ENCODE measurements at regions not wholly inside any gene's neighbourhood (a gene's known extent, or its start where the extent isn't known, plus 50 kb on each side); places are given as distances from the start of the nearest gene placed in this dataset.

DNA sequence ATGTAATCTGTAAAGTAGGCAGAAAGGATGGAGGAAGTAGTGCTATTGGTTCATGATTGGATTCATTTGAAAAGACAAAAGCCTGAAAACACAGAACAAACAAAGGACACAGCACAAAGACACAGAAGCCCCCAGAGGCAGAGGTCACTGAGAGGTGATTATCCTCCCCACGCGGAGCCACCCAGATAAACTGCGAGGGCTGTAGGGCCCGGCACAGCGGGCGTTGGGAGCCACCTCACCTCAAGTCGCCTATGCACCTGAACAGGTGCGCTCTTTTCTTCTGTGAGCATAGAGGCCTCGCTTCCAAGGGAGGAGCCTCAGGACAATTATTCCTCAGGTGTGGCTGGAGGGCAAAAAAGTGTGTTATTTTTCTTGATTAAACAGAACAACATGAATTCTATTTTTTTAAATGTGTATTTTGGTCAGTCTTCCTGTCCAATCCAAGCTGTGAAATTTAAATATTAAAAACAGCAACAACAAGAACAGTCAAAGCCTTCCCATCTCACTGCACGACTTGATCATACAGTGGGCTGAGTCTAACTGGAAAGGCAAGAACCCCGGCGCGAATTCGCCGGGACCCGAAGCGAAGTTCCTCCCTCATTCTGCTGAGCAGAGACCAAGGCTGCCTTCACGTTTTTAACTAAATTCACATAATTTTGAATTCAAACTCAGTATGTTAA, 205.3 kb downstream of the THBS2 start:
- DNase-seq: no peak
- ChIA-PET CTCF (no interaction called here), POLR2A (no interaction called here)
- Mint-ChIP-seq H3K9me3 (ENCODE audit: low read depth) (no peaks in the 10 kb centered on the region), H3K4me3 (no peak overlapping the region), H3K27me3 (peaks cover 9% of the 10 kb centered on the region), H3K36me3 (ENCODE audit: low read depth) (no peaks in the 10 kb centered on the region), H3K4me1 (no peaks in the 10 kb centered on the region), H3K27ac (no peak overlapping the region)
- ATAC-seq: no peak
- intact Hi-C loops (cut with DNase I, micrococcal nuclease): no loop called here

DNA sequence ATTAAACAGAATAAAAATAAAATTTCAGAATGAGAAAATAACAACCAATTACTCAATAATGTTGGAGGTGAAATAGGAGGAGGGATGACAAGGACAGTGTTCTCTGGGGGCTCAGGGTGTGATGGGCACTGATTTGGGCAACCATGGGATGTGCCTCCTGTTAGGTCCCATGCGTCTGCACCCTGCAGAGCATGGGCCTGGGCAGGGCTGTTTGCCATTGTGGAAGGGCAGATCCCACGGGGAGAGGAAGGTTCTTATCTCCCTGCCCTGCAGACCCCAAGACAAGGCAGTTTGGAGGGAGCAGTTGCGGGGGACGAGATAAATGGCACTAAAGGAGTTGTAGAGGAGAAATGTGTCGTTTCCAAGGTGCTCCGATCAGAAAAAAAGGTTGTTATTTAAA, 206.3 kb downstream of the THBS2 start:
- no peaks in the 10 kb centered on the region for H3K9me3 Mint-ChIP-seq (ENCODE audit: low read depth)
- intact Hi-C loops (cut with DNase I, micrococcal nuclease): no loop called here
- no peak overlapping the region for H3K27ac Mint-ChIP-seq
- CTCF ChIA-PET: no interaction called here
- no peak overlapping the region for H3K4me3 Mint-ChIP-seq
- POLR2A ChIA-PET: no interaction called here
- no peaks in the 10 kb centered on the region for H3K36me3 Mint-ChIP-seq (ENCODE audit: low read depth)
- peaks cover 9% of the 10 kb centered on the region for H3K27me3 Mint-ChIP-seq
- no peaks in the 10 kb centered on the region for H3K4me1 Mint-ChIP-seq
- DNase-seq (no peak), ATAC-seq (no peak)

DNA sequence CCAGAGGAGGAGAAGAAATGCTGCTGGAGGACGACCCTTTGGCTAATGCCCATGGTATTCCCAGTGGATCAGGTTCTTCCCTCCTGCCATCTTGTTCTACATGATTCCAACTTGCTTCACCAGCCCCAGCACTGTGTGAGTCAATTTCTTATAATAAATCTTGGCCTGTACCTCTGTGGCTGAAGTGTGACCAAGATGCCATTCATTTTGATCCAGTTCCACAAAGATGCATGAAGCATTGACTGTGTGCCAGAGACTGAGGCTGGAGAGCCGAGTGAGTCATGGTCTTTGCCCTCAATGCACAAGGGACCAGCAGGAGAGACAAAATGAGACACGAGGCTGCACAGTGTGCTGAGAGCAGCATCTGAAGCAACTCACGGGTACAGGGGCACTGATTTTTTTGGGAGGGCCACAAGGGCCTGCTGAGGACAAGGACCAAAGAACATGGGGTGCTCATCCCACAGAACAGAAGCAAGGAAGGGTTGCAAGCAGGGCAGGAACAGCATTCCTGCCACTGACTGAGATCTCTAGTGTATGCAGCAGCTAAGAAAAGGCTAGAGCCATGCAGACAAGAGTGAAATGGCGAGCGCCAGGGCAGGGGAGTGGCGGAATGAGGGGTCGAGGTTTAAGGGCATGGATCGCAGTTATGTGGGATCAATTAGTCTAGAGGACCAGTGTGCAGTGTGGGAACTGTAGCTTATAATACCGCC, 207.0 kb downstream of the THBS2 start:
- intact Hi-C loops (cut with DNase I, micrococcal nuclease): no loop called here
- POLR2A ChIA-PET: no interaction called here
- H3K27me3 Mint-ChIP-seq: peaks cover 7% of the 10 kb centered on the region
- no peaks in the 10 kb centered on the region for H3K9me3 Mint-ChIP-seq (ENCODE audit: low read depth)
- H3K27ac Mint-ChIP-seq: no peak overlapping the region
- DNase-seq: no peak
- ATAC-seq: no peak
- CTCF ChIA-PET: no interaction called here
- no peaks in the 10 kb centered on the region for H3K36me3 Mint-ChIP-seq (ENCODE audit: low read depth)
- H3K4me1 Mint-ChIP-seq: no peaks in the 10 kb centered on the region
- no peak overlapping the region for H3K4me3 Mint-ChIP-seq

DNA sequence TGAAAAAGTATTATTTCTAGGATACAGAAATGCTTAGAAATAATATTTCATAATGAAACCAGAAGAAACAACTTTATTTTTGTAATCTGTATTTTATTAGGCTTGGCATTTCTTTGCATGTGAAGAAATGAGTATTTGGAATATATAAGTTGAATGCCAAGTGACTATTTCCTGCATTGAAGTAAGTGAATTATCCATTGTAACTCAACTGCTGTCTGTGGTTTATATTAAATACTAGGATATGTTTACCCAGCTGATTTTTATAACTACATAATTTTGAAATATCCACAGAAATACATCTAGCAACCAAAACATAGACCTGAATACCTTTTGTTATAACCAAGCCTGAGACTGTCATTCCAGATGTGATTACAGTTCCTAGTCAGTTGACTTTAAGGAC, 207.6 kb downstream of the THBS2 start:
- ChIA-PET POLR2A (no interaction called here), CTCF (no interaction called here)
- H3K4me1 Mint-ChIP-seq: no peaks in the 10 kb centered on the region
- H3K4me3 Mint-ChIP-seq: no peak overlapping the region
- H3K27ac Mint-ChIP-seq: no peak overlapping the region
- no peaks in the 10 kb centered on the region for H3K36me3 Mint-ChIP-seq (ENCODE audit: low read depth)
- intact Hi-C loops (cut with DNase I, micrococcal nuclease): no loop called here
- H3K9me3 Mint-ChIP-seq (ENCODE audit: low read depth): no peaks in the 10 kb centered on the region
- H3K27me3 Mint-ChIP-seq: peaks cover under 1% of the 10 kb centered on the region
- ATAC-seq: no peak
- no peak for DNase-seq

DNA sequence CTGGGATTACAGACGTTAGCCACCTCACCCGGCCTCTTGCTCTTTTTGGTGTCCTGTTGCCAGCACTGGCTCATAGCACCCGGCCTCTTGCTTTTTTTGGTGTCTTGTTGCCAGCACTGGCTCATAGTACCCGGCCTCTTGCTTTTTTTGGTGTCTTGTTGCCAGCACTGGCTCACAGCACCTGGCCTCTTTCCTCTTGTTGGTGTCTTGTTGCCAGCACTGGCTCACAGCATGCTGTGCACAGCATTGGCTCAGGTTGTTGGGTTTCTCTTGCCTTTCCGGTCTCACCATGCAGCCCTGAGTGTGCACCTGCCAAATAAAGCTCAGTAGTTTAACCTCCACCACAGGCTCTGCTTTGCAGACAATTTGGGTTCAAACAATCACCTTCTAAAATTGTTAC, 208.2 kb downstream of the THBS2 start:
- Mint-ChIP-seq H3K36me3 (ENCODE audit: low read depth) (no peaks in the 10 kb centered on the region), H3K9me3 (ENCODE audit: low read depth) (no peaks in the 10 kb centered on the region), H3K4me3 (no peak overlapping the region), H3K27me3 (no peaks in the 10 kb centered on the region), H3K27ac (no peak overlapping the region), H3K4me1 (no peaks in the 10 kb centered on the region)
- ATAC-seq (no peak), DNase-seq (no peak)
- ChIA-PET CTCF (no interaction called here), POLR2A (no interaction called here)
- intact Hi-C loops (cut with DNase I, micrococcal nuclease): no loop called here

DNA sequence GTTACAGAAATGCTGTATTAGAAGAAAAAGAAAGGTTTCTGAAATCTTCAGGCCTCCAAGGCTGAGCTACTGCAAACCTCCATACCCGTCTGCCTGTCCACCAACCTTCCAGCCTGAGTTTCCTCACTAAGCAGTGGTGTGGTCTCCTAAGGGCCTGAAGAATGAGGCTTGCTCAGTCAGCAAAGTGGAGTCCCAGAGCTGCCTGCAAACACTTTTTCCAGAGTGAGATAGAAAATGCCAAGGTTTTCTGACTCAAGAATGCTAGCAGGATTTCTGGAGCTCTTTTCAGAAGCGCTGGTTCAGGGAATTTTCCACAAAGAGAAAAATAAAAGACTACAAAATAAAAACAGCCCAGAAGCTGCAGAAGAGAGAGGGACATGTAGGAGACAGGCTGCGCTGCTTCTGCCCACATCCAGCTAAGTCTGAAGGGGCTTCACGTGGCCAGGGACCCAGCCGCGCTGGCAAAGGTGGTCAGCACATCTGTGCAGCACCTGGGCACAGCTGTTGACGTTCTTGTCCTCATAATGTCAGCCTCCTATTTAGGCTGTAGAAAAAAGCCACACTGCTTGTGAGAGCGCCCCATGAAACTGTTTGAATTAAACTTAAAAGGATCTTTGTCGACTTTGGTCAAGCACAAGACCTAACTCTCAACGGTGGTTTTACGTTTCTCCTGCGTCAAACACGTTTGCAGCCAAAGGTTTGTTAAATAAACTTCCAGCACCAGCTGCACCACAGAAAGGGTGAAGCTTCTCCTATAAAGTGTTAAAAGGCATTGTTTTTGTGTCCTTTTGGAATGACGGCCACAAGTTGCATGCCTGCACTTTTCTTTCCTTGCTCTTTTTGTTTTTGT, 209.0 kb downstream of the THBS2 start:
- Mint-ChIP-seq H3K4me1 (no peaks in the 10 kb centered on the region), H3K9me3 (ENCODE audit: low read depth) (no peaks in the 10 kb centered on the region), H3K36me3 (ENCODE audit: low read depth) (no peaks in the 10 kb centered on the region), H3K27ac (no peak overlapping the region), H3K27me3 (no peaks in the 10 kb centered on the region), H3K4me3 (no peak overlapping the region)
- ChIA-PET CTCF (interaction anchor here (0.7 to 1.5 kb wide), 2 partner anchors 11 to 582 kb away, joined by 3 read pairs; no protein-coding TSS in a partner anchor), POLR2A (no interaction called here)
- ATAC-seq: no peak
- intact Hi-C loops (cut with DNase I, micrococcal nuclease): no loop called here
- DNase-seq: no peak

DNA sequence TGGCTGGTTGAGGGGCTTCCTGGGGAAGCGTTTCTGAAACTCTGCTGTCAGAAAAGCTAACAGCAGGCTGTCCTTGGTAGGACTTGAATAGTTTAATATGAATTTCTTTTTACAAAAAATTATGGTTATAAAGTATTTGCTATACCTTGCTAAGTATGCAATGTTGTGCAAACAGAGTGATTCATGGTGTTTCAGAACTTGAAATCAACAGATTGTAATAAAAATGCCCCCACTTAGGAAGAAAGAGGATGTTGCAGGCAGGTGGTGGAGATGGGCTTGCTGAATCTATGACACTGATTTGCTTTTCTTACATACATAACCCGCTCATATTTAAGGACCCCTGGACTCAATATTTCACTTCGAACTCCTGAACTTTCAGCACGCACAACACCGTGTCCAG, 211.6 kb downstream of the THBS2 start:
- Mint-ChIP-seq H3K4me1 (no peaks in the 10 kb centered on the region), H3K4me3 (no peak overlapping the region), H3K9me3 (ENCODE audit: low read depth) (no peaks in the 10 kb centered on the region), H3K27me3 (peaks cover 2% of the 10 kb centered on the region), H3K27ac (no peak overlapping the region), H3K36me3 (ENCODE audit: low read depth) (no peaks in the 10 kb centered on the region)
- ChIA-PET CTCF (no interaction called here), POLR2A (no interaction called here)
- ATAC-seq: no peak
- DNase-seq: no peak
- intact Hi-C loops (cut with DNase I, micrococcal nuclease): no loop called here

DNA sequence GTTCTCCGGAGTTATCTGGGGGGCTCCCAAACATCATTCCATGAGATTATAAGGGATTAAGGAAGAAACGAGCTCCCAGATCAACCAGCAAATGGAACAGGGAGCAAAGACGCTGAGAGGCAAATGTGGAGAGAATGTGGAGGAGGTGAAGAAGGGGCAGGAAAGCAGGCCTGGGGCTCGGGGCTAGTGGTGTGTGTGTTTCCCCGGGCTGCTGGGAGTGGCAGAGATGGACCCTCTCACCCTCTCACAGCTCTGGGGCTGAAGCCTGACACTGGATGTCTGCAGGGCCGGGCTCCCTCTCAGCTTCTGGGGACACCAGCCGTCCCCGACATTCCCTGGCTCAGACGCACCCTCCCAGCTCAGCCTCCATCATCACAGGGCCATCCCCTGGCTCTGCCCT, 212.6 kb downstream of the THBS2 start:
- H3K27me3 Mint-ChIP-seq: peaks cover 2% of the 10 kb centered on the region
- ATAC-seq (no peak), DNase-seq (no peak)
- intact Hi-C loops (cut with DNase I, micrococcal nuclease): no loop called here
- H3K27ac Mint-ChIP-seq: no peak overlapping the region
- ChIA-PET POLR2A (no interaction called here), CTCF (no interaction called here)
- H3K4me1 Mint-ChIP-seq: no peaks in the 10 kb centered on the region
- H3K9me3 Mint-ChIP-seq (ENCODE audit: low read depth): peaks cover 2% of the 10 kb centered on the region
- no peaks in the 10 kb centered on the region for H3K36me3 Mint-ChIP-seq (ENCODE audit: low read depth)
- H3K4me3 Mint-ChIP-seq: no peak overlapping the region

DNA sequence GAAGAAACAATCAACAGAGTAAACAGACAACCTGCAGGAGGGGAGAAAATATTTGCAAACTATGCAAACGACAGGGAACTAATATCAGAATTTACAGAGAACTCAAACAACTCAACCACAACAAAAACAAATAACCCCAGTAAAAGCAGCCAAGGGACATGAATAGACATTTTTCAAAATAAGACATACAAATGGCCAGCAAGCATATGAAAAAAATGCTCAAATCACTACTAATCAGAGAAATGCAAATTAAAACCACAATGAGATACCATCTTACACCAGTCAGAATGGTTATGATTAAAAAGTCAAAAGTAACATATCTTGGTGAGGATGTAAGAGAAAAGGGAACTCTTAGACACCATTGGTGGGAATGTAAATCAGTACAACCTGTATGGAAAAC, 215.0 kb downstream of the THBS2 start:
- H3K4me1 Mint-ChIP-seq: no peaks in the 10 kb centered on the region
- POLR2A ChIA-PET: no interaction called here
- no peak overlapping the region for H3K4me3 Mint-ChIP-seq
- CTCF ChIA-PET: no interaction called here
- H3K36me3 Mint-ChIP-seq (ENCODE audit: low read depth): no peaks in the 10 kb centered on the region
- intact Hi-C loops (cut with DNase I, micrococcal nuclease): no loop called here
- ATAC-seq: no peak
- H3K9me3 Mint-ChIP-seq (ENCODE audit: low read depth): peaks cover 2% of the 10 kb centered on the region
- peaks cover 2% of the 10 kb centered on the region for H3K27me3 Mint-ChIP-seq
- no peak for DNase-seq
- H3K27ac Mint-ChIP-seq: no peak overlapping the region

DNA sequence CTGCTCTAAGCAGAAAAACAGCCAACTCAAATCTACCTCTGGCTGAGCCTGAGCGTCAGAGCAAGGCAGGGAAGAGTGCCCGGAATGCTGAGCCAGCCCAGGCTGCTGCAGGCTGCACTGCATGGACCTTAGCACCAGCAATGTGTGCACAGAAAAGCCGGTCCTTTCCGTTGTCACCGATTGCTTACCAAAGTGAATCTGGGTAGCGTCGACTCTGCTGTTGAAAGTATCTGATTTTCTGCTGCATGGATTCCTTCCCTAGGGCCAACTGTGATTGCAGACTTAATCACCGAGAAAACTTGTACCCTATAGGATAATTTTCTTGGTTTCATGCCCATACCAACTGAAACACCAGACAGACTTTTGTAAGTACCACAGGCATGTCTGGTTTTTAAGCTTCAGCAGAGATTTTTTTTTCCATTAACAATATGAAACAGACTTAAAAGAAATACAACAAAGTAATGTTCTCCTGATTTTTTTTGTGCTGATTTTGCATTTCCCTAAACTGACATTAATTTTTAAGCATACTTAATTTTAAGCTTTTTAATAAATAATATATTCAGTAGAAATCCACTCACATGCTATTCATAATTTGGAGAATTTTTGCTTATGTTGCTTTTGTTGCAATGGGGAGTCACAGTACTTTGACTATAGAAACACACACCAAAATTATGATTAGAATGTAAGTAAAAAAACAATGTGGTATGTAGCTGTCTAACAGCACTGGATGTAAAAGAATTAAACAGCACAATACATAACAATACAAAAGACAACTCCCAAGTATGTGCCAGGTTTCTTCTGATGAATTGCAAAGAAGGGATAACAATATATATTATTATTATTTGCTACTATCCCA, 218.0 kb downstream of the THBS2 start:
- peaks cover 8% of the 10 kb centered on the region for H3K27me3 Mint-ChIP-seq
- H3K4me1 Mint-ChIP-seq: no peaks in the 10 kb centered on the region
- CTCF ChIA-PET: no interaction called here
- POLR2A ChIA-PET: no interaction called here
- DNase-seq (no peak), ATAC-seq (no peak)
- no peak overlapping the region for H3K4me3 Mint-ChIP-seq
- no peaks in the 10 kb centered on the region for H3K36me3 Mint-ChIP-seq (ENCODE audit: low read depth)
- intact Hi-C loops (cut with DNase I, micrococcal nuclease): no loop called here
- H3K9me3 Mint-ChIP-seq (ENCODE audit: low read depth): peaks cover 2% of the 10 kb centered on the region
- no peak overlapping the region for H3K27ac Mint-ChIP-seq

DNA sequence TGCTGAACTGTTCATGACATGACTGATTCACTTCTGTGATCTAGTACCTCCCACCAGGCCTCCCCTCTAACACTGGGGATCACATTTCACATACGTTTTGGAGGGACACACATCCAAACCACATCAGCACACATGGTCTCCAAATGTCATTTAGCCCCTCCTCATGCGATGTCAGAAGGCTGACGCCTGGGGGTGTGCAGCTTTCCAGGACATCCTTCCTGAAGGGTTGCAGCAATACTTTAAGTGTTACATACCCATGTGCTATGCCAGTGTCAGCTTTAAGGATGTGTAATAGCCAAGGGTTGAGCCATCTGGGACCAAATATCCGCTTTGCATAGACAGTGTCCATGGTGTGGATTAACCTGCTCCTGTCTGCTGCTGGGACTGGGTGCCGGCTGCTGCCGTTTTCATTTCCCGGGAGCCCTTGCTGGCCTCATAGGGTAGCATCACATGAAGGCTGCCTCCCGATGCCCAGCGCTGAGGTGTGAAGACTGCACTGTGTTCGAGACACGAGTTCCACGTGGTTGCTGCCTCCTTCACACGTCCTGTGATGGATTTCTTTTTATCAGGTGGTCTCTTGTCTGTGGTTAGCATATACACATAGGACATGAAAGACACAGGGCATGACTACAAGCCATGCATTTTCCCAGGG, 219.0 kb downstream of the THBS2 start:
- Mint-ChIP-seq H3K4me1 (no peaks in the 10 kb centered on the region), H3K4me3 (no peak overlapping the region), H3K36me3 (ENCODE audit: low read depth) (no peaks in the 10 kb centered on the region), H3K27me3 (peaks cover 8% of the 10 kb centered on the region), H3K27ac (no peak overlapping the region), H3K9me3 (ENCODE audit: low read depth) (peaks cover 2% of the 10 kb centered on the region)
- intact Hi-C loops (cut with DNase I, micrococcal nuclease): no loop called here
- POLR2A ChIA-PET: no interaction called here
- CTCF ChIA-PET: no interaction called here
- no peak for ATAC-seq
- no peak for DNase-seq

All from activated CD4-positive, alpha-beta T cell treated with anti-CD3 and anti-CD28 coated beads for 36 hours (primary cell).